ENCODE measurements at regions not wholly inside any gene's neighbourhood (a gene's known extent, or its start where the extent isn't known, plus 50 kb on each side); places are given as distances from the start of the nearest gene placed in this dataset.
A peak's percentile ranks its signal among the peaks of the same experiment; 100 is the strongest.
"Not testable (repeated sequence)": the region's sequence is repeated elsewhere in the genome, so short reads cannot be mapped to it uniquely, and the experiment has no call there.

DNA sequence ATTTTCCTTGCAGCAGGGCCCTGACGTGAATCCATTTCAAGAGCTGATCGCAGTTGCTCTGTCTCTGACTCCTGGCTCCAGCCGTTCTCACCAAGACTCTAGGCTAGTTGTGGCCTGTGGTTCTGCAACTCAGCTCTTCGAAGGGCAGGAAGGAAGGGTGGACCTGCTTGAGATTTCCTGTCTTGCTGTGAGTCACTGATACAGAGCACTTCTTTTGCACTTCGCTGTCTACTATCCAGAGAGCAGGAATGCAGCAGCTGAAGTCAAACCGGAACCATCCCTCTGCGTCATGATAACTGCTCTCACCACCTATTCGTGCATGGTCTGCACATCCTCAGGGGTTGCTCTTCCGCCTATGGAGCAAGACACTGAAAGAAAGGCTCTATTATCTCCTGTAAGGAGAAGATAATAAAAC is 59.7 kb downstream of the RAP2B start:
- Histone ChIP-seq H3K4me3 (ENCODE audit: control extremely low read depth in 1 of 5, extremely low read depth in 1 of 5, insufficient read depth in 1 of 5, low read depth in 2 of 5, low read length in 4 of 5) (peak overlapping the region; percentile 2 to 50 (median 35)), H2AFZ (ENCODE audit: insufficient read depth, low read depth, low read length, poor library complexity, severe bottlenecking) (peak overlapping the region; percentile 77), H3K27me3 (replicated peaks in 1 of 4; ENCODE audit: control extremely low read depth in 1 of 4, control insufficient read depth in 3 of 4, insufficient read depth in 4 of 4, low read length in 3 of 4) (no peaks in the 10 kb centered on the region), H3K79me2 (ENCODE audit: control insufficient read depth, insufficient read depth, low read length) (no peaks in the 10 kb centered on the region), H3K27ac (ENCODE audit: low read length in 2 of 2) (peak overlapping the region; percentile 67 to 75), H3K36me3 (replicated peaks in 1 of 2; ENCODE audit: control extremely low read depth in 1 of 2, control insufficient read depth in 1 of 2, extremely low read depth in 1 of 2, insufficient read depth in 2 of 2, low read length in 1 of 2) (no peaks in the 10 kb centered on the region), H3K9me3 (ENCODE audit: control extremely low read depth in 1 of 3, control insufficient read depth in 2 of 3, insufficient read depth in 1 of 3, low read length in 2 of 3) (no peaks in the 10 kb centered on the region), H3K4me2 (replicated peaks; ENCODE audit: low read depth, low read length, poor library complexity, severe bottlenecking) (peak overlapping the region; percentile 68), H3K4me1 (ENCODE audit: control insufficient read depth in 2 of 2, insufficient read depth in 2 of 2, low read length in 2 of 2) (peaks cover 27 to 32% of the 10 kb centered on the region in 2 donors), H3K9ac (ENCODE audit: low read length) (peak overlapping the region; percentile 49), H4K20me1 (ENCODE audit: control insufficient read depth, insufficient read depth, low read length, poor library complexity, severe bottlenecking) (no peaks in the 10 kb centered on the region)
- POLR2A ChIA-PET = interaction anchor here (2.7 kb wide), 1 partner anchor 61 kb away, joined by 21 read pairs; the partner anchor contains the start of gene RAP2B
- H3K4me1 Mint-ChIP-seq = peaks cover 43% of the 10 kb centered on the region
- WGBS (ENCODE audit: insufficient coverage) = 0% methylated on average over 5 of the region's 9 CpGs
- CTCF ChIA-PET = interaction anchor here (0.9 to 1.5 kb wide), 2 partner anchors 47 to 61 kb away, joined by 3 to 5 read pairs; no protein-coding TSS in a partner anchor
- ATAC-seq (ENCODE audit: low read depth) (peak; percentile 98), DNase-seq (peak; percentile 65)
- H3K4me3 Mint-ChIP-seq = peak overlapping the region; percentile 71
- intact Hi-C loops (cut with micrococcal nuclease) = loop anchor here (1.0 to 5.0 kb wide), 2 partner anchors 60 to 1949 kb away; no protein-coding TSS in a partner anchor
- peak overlapping the region; percentile 88 for H3K27ac Mint-ChIP-seq
- H3K27me3 Mint-ChIP-seq = no peaks in the 10 kb centered on the region
- no peaks in the 10 kb centered on the region for H3K9me3 Mint-ChIP-seq (ENCODE audit: insufficient read depth)
- TF ChIP-seq, protein P1, sequence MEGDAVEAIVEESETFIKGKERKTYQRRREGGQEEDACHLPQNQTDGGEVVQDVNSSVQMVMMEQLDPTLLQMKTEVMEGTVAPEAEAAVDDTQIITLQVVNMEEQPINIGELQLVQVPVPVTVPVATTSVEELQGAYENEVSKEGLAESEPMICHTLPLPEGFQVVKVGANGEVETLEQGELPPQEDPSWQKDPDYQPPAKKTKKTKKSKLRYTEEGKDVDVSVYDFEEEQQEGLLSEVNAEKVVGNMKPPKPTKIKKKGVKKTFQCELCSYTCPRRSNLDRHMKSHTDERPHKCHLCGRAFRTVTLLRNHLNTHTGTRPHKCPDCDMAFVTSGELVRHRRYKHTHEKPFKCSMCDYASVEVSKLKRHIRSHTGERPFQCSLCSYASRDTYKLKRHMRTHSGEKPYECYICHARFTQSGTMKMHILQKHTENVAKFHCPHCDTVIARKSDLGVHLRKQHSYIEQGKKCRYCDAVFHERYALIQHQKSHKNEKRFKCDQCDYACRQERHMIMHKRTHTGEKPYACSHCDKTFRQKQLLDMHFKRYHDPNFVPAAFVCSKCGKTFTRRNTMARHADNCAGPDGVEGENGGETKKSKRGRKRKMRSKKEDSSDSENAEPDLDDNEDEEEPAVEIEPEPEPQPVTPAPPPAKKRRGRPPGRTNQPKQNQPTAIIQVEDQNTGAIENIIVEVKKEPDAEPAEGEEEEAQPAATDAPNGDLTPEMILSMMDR (IDR thresholded peaks at IDR 0.05) = no peak
- no peak for TF ChIP-seq EZH2 (IDR thresholded peaks at IDR 0.05; ENCODE audit: borderline replicate concordance, insufficient read depth, low read depth, low read length, poor library complexity, severe bottlenecking)

DNA sequence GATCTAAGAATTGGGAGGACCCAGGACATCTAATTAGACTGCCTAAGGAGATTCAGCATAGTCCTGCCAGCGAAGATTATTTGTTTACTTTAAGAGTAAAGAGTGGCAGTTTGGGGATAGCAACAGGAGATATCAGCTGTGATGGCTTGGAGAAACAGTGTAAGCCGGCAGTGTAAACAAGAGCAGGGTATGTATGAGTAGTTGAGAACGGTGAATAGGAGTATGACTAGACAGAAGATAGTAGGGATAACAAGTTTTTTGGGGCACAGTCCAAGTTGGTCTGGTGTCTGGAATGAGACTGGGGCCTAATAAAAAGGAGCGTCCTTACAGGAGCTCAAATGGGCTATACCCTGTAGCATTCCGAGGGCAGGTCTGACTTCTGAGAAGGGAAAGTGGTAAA is 64.9 kb downstream of the RAP2B start:
- H3K27ac ChIP-seq (ENCODE audit: low read length in 2 of 2); CTCF ChIA-PET; ATAC-seq (ENCODE audit: low read depth); H3K36me3 ChIP-seq (replicated peaks in 1 of 2; ENCODE audit: control extremely low read depth in 1 of 2, control insufficient read depth in 1 of 2, extremely low read depth in 1 of 2, insufficient read depth in 2 of 2, low read length in 1 of 2); H3K4me3 Mint-ChIP-seq; H3K27me3 ChIP-seq (replicated peaks in 1 of 4; ENCODE audit: control extremely low read depth in 1 of 4, control insufficient read depth in 3 of 4, insufficient read depth in 4 of 4, low read length in 3 of 4); H3K27ac Mint-ChIP-seq; H3K9ac ChIP-seq (ENCODE audit: low read length); H3K9me3 ChIP-seq (ENCODE audit: control extremely low read depth in 1 of 3, control insufficient read depth in 2 of 3, insufficient read depth in 1 of 3, low read length in 2 of 3); H2AFZ ChIP-seq (ENCODE audit: insufficient read depth, low read depth, low read length, poor library complexity, severe bottlenecking); intact Hi-C loops (cut with micrococcal nuclease); POLR2A ChIA-PET; H3K79me2 ChIP-seq (ENCODE audit: control insufficient read depth, insufficient read depth, low read length); H3K9me3 Mint-ChIP-seq (ENCODE audit: insufficient read depth); H3K4me2 ChIP-seq (replicated peaks; ENCODE audit: low read depth, low read length, poor library complexity, severe bottlenecking); H3K4me3 ChIP-seq (ENCODE audit: control extremely low read depth in 1 of 5, extremely low read depth in 1 of 5, insufficient read depth in 1 of 5, low read depth in 2 of 5, low read length in 4 of 5); H4K20me1 ChIP-seq (ENCODE audit: control insufficient read depth, insufficient read depth, low read length, poor library complexity, severe bottlenecking); DNase-seq: not testable (repeated sequence)
- peaks cover 10 to 17% of the 10 kb centered on the region in 2 donors for H3K4me1 ChIP-seq (ENCODE audit: control insufficient read depth in 2 of 2, insufficient read depth in 2 of 2, low read length in 2 of 2)
- 92% methylated on average over 5 of the region's 5 CpGs for WGBS (ENCODE audit: insufficient coverage)
- Mint-ChIP-seq H3K27me3 (peaks cover 10% of the 10 kb centered on the region), H3K4me1 (peaks cover 12% of the 10 kb centered on the region)

DNA sequence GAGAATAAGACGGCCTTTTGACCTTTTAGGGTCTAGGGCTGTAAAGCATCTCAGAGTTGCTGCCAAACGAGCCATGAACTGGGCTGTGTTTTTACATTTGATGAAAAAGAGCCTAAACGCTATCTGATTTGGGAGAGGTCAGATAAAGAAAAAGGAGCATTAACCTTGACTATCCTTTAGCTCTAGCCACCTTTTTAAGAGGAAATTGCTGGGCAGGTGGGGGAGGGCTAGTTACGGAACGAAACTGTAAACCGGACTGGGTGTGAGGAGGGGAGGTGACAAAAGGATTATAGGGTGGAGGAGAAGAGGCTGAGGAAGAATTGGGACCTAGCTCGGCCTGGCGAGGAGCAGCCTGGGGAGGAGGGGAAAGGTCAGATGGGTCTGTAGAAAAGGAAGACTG is 68.4 kb downstream of the RAP2B start:
- H3K27ac Mint-ChIP-seq, H3K4me3 Mint-ChIP-seq: not testable (repeated sequence)

More for the DNA sequence above, 68.4 kb downstream of the RAP2B start:
- H3K36me3 ChIP-seq (replicated peaks in 1 of 2; ENCODE audit: control extremely low read depth in 1 of 2, control insufficient read depth in 1 of 2, extremely low read depth in 1 of 2, insufficient read depth in 2 of 2, low read length in 1 of 2); H3K27ac ChIP-seq (ENCODE audit: low read length in 2 of 2); H2AFZ ChIP-seq (ENCODE audit: insufficient read depth, low read depth, low read length, poor library complexity, severe bottlenecking); H3K79me2 ChIP-seq (ENCODE audit: control insufficient read depth, insufficient read depth, low read length); H3K27me3 ChIP-seq (replicated peaks in 1 of 4; ENCODE audit: control extremely low read depth in 1 of 4, control insufficient read depth in 3 of 4, insufficient read depth in 4 of 4, low read length in 3 of 4); intact Hi-C loops (cut with micrococcal nuclease); DNase-seq; H3K4me3 ChIP-seq (ENCODE audit: control extremely low read depth in 1 of 5, extremely low read depth in 1 of 5, insufficient read depth in 1 of 5, low read depth in 2 of 5, low read length in 4 of 5); POLR2A ChIA-PET; H4K20me1 ChIP-seq (ENCODE audit: control insufficient read depth, insufficient read depth, low read length, poor library complexity, severe bottlenecking); CTCF ChIA-PET; ATAC-seq (ENCODE audit: low read depth); H3K9ac ChIP-seq (ENCODE audit: low read length); H3K4me1 Mint-ChIP-seq; H3K9me3 ChIP-seq (ENCODE audit: control extremely low read depth in 1 of 3, control insufficient read depth in 2 of 3, insufficient read depth in 1 of 3, low read length in 2 of 3); H3K4me2 ChIP-seq (replicated peaks; ENCODE audit: low read depth, low read length, poor library complexity, severe bottlenecking); H3K9me3 Mint-ChIP-seq (ENCODE audit: insufficient read depth); H3K4me1 ChIP-seq (ENCODE audit: control insufficient read depth in 2 of 2, insufficient read depth in 2 of 2, low read length in 2 of 2): not testable (repeated sequence)
- 98% methylated on average over 7 of the region's 8 CpGs for WGBS (ENCODE audit: insufficient coverage)
- H3K27me3 Mint-ChIP-seq = peaks cover 10% of the 10 kb centered on the region
